ACC112 (cell line): ENCODE measurements at regions not wholly inside any gene's neighbourhood (a gene's known extent, or its start where the extent isn't known, plus 50 kb on each side); places are given as distances from the start of the nearest gene placed in this dataset.

Source experiments
- H2AFZ ChIP-seq: fragments of 200-600 bp; sonication (generic); one replicate; pipeline ENCODE4 v1.6.0; 2017; ENCODE audit warnings: antibody characterized with exemption, low read length; ENCODE audit not compliant: unreplicated experiment
- H3K27ac ChIP-seq: fragments of 200-600 bp; sonication (generic); 2 replicates; pipeline ENCODE4 v1.5.1; 2014; ENCODE audit warnings: low read depth, mild to moderate bottlenecking, antibody characterized with exemption, low read length, moderate library complexity
- H3K27me3 ChIP-seq: fragments of 200-600 bp; sonication (generic); 2 replicates; pipeline ENCODE4 v1.6.1; 2014; ENCODE audit warnings: mild to moderate bottlenecking, antibody characterized with exemption, low read length, moderate library complexity, mixed read lengths; ENCODE audit not compliant: insufficient read depth
- H3K36me3 ChIP-seq: fragments of 200-600 bp; sonication (generic); 2 replicates; pipeline ENCODE4 v1.6.1; 2016; ENCODE audit warnings: mild to moderate bottlenecking, antibody characterized with exemption, low read length, moderate library complexity, mixed read lengths; ENCODE audit not compliant: insufficient read depth
- H3K4me1 ChIP-seq: fragments of 200-600 bp; sonication (generic); one replicate; pipeline ENCODE4 v1.6.1; 2016; ENCODE audit warnings: low read length, mixed read lengths; ENCODE audit not compliant: insufficient read depth, unreplicated experiment, control insufficient read depth
- H3K4me3 ChIP-seq: fragments of 200-600 bp; sonication (generic); 2 replicates; pipeline ENCODE4 v1.5.1; 2014; ENCODE audit warnings: mild to moderate bottlenecking, low read depth, low read length
- H3K79me2 ChIP-seq: fragments of 200-600 bp; sonication (generic); one replicate; pipeline ENCODE4 v1.6.0; 2016; ENCODE audit warnings: low read length; ENCODE audit not compliant: control insufficient read depth, unreplicated experiment, insufficient read depth

GRCh38 chr1:96632045-96632664 lies 89.4 kb upstream of the PTBP2 start:
- Histone ChIP-seq H3K79me2 (no peaks in the 10 kb centered on the region), H3K4me3 (no peak overlapping the region), H3K27me3 (no peaks in the 10 kb centered on the region), H3K4me1 (no peaks in the 10 kb centered on the region), H3K36me3 (no peaks in the 10 kb centered on the region), H2AFZ (no peak overlapping the region), H3K27ac (no peak overlapping the region)

DNA sequence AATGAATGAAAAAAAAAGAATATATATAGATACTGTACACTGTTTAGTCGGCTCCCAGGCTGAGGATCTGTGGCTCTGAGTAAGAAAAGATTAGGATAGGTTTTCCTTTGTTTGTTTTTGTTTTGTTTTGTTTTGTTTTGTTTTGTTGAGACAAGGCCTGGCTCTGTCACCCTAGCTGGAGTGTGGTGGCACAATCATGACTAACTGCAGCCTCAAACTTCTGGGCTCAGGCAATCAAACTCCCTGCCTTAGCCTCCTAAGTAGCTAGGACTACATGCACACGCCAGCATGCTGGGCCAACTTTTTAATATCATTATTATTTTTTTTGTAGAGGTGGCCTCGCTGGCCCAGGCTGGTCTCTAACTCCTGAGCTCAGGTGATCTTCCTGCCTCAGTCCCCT lies 87.9 kb upstream of the PTBP2 start:
- no peak overlapping the region for H2AFZ ChIP-seq
- H3K4me3 ChIP-seq = no peak overlapping the region
- H3K36me3 ChIP-seq = no peaks in the 10 kb centered on the region
- H3K27me3 ChIP-seq = no peaks in the 10 kb centered on the region
- H3K27ac ChIP-seq = no peak overlapping the region
- H3K4me1 ChIP-seq = no peaks in the 10 kb centered on the region
- no peaks in the 10 kb centered on the region for H3K79me2 ChIP-seq

DNA sequence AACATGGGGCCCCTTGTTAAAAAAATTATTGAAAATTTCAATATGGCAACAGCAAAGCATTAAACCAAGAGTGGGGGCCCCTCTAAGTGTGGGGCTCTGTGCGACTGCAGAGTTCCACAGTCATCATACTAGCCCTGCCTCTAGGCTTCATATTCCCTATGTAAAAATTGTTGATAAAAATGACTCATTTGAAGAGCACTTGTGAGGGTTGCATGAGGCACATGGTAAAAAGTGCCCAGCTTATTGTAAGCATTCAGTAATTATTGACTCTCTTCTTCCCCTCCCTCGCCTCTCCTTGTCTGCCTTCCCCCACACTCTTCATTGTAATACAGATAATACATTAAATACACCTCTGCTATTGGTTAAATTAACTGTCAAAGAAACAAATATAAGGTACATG lies 86.7 kb upstream of the PTBP2 start:
- Histone ChIP-seq H3K4me3 (no peak overlapping the region), H3K27me3 (no peaks in the 10 kb centered on the region), H3K4me1 (no peaks in the 10 kb centered on the region), H3K36me3 (no peaks in the 10 kb centered on the region), H3K79me2 (no peaks in the 10 kb centered on the region), H2AFZ (no peak overlapping the region), H3K27ac (no peak overlapping the region)

GRCh38 chr1:96641282-96641681 lies 80.3 kb upstream of the PTBP2 start:
- H3K79me2 ChIP-seq = no peaks in the 10 kb centered on the region
- no peaks in the 10 kb centered on the region for H3K4me1 ChIP-seq
- no peak overlapping the region for H2AFZ ChIP-seq
- H3K27ac ChIP-seq = no peak overlapping the region
- H3K4me3 ChIP-seq = no peak overlapping the region
- no peaks in the 10 kb centered on the region for H3K36me3 ChIP-seq
- no peaks in the 10 kb centered on the region for H3K27me3 ChIP-seq

- no peaks in the 10 kb centered on the region for H3K79me2 ChIP-seq
- H3K4me1 ChIP-seq = no peaks in the 10 kb centered on the region
- H3K36me3 ChIP-seq = no peaks in the 10 kb centered on the region
- H3K27ac ChIP-seq = no peak overlapping the region
- no peaks in the 10 kb centered on the region for H3K27me3 ChIP-seq
- H3K4me3 ChIP-seq = no peak overlapping the region
- H2AFZ ChIP-seq = no peak overlapping the region
These were observed 78.1 kb upstream of the PTBP2 start for GRCh38 chr1:96643519-96643918.

DNA sequence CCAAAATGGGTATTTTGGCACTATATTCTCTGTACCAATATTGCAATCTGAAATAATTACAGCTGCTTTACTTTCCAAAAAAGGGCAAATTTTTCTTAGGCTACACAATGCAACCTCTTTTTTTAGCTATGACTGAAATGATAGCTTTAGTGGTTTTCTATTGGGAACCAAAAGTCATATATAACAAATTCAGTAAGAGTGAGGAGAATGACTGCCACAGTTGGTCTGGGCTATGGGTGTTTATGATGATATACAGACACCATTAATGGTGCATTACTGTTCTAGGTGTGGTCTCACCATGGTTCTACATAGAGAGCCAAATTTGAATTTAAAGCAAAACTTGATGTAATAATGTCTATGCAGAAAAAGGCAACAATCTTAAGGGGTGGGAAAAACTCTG lies 72.3 kb upstream of the PTBP2 start:
- Histone ChIP-seq H3K4me1 (no peaks in the 10 kb centered on the region), H3K79me2 (no peaks in the 10 kb centered on the region), H3K27ac (no peak overlapping the region), H2AFZ (no peak overlapping the region), H3K27me3 (no peaks in the 10 kb centered on the region), H3K36me3 (no peaks in the 10 kb centered on the region), H3K4me3 (no peak overlapping the region)

- no peak overlapping the region for H3K27ac ChIP-seq
- H2AFZ ChIP-seq = no peak overlapping the region
- no peaks in the 10 kb centered on the region for H3K36me3 ChIP-seq
These were observed 70.1 kb upstream of the PTBP2 start for GRCh38 chr1:96651517-96651916.

DNA sequence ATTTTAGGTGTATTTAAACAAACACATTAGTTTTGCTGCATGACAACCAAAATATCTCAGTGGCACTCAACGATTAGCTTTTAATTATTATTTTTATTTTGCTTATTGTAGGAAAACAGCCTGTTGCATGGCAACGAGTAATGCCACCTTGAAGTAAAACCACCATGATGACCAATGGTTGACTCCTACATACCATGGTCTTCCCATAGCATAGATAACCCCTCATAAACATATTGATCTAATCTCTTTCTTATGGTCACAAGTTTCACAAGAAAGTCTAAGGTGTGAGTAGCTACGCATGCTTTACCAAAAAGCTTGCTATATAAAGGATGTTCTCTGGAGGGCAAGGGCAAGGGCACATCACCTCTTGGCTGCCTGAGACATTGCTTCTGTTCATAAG lies 61.5 kb upstream of the PTBP2 start:
- no peak overlapping the region for H3K27ac ChIP-seq
- no peaks in the 10 kb centered on the region for H3K4me1 ChIP-seq
- no peak overlapping the region for H3K4me3 ChIP-seq
- H3K27me3 ChIP-seq = no peaks in the 10 kb centered on the region
- H2AFZ ChIP-seq = no peak overlapping the region
- no peaks in the 10 kb centered on the region for H3K36me3 ChIP-seq
- no peaks in the 10 kb centered on the region for H3K79me2 ChIP-seq

More at GRCh38 chr1:96651517-96651916, 70.1 kb upstream of the PTBP2 start:
- no peaks in the 10 kb centered on the region for H3K27me3 ChIP-seq
- H3K4me3 ChIP-seq = no peak overlapping the region
- no peaks in the 10 kb centered on the region for H3K4me1 ChIP-seq
- no peaks in the 10 kb centered on the region for H3K79me2 ChIP-seq

- H3K4me3 ChIP-seq = no peak overlapping the region
- no peaks in the 10 kb centered on the region for H3K27me3 ChIP-seq
- no peaks in the 10 kb centered on the region for H3K79me2 ChIP-seq
- H3K4me1 ChIP-seq = no peaks in the 10 kb centered on the region
- no peak overlapping the region for H2AFZ ChIP-seq
- no peak overlapping the region for H3K27ac ChIP-seq
- no peaks in the 10 kb centered on the region for H3K36me3 ChIP-seq
These were observed 61.1 kb upstream of the PTBP2 start for GRCh38 chr1:96660503-96660902.
